ENCODE measurements at regions not wholly inside any gene's neighbourhood (a gene's known extent, or its start where the extent isn't known, plus 50 kb on each side); places are given as distances from the start of the nearest gene placed in this dataset.

GRCh38 chr1:30264672-30265025 is 458.7 kb downstream of the MATN1 start:
- H4K20me1 ChIP-seq (ENCODE audit: insufficient read depth) = no peaks in the 10 kb centered on the region
- no peaks in the 10 kb centered on the region for H3K27me3 ChIP-seq (ENCODE audit: insufficient read depth, low read depth, low read length)
- H2AFZ ChIP-seq (ENCODE audit: low read depth, low read length) = no peak overlapping the region
- no peak overlapping the region for H3K4me2 ChIP-seq (ENCODE audit: low read length)
- no peak overlapping the region for H3K4me3 ChIP-seq (ENCODE audit: low read length)
- H3K9ac ChIP-seq (ENCODE audit: low read length) = no peak overlapping the region
- no peaks in the 10 kb centered on the region for H3K79me2 ChIP-seq (replicated peaks; ENCODE audit: insufficient read depth, low read length)
- no peaks in the 10 kb centered on the region for H3F3A ChIP-seq (ENCODE audit: insufficient read depth, low read length, poor library complexity, severe bottlenecking)
- no peaks in the 10 kb centered on the region for H3K9me3 ChIP-seq (ENCODE audit: low read length)
- no peak for TF ChIP-seq REST (IDR thresholded peaks at IDR 0.05; ENCODE audit: borderline replicate concordance)
- no peak for TF ChIP-seq POLR2AphosphoS5 (IDR thresholded peaks at IDR 0.05)
- TF ChIP-seq EZH2 (IDR thresholded peaks at IDR 0.05; ENCODE audit: borderline replicate concordance, insufficient read depth, low read length, poor library complexity, severe bottlenecking) = no peak
- TF ChIP-seq CTCF (IDR thresholded peaks at IDR 0.05; ENCODE audit: poor library complexity, severe bottlenecking) = no peak
- TF ChIP-seq MXI1 (conservative IDR thresholded peaks at IDR 0.05; ENCODE audit: poor library complexity, severe bottlenecking) = no peak
- no peak for TF ChIP-seq SMC3 (conservative IDR thresholded peaks at IDR 0.05; ENCODE audit: poor library complexity)
- TF ChIP-seq RAD21 (conservative IDR thresholded peaks at IDR 0.05) = no peak
- no peak for TF ChIP-seq TAF1 (IDR thresholded peaks at IDR 0.05; ENCODE audit: low read depth)
- TF ChIP-seq EP300 (conservative IDR thresholded peaks at IDR 0.05; ENCODE audit: poor library complexity, severe bottlenecking) = no peak
- H3K27ac ChIP-seq (ENCODE audit: low read length) = no peak overlapping the region
- no peaks in the 10 kb centered on the region for H3K9me2 ChIP-seq (ENCODE audit: insufficient read depth, low read length)
- H3K36me3 ChIP-seq (ENCODE audit: insufficient read depth, low read length) = no peaks in the 10 kb centered on the region

DNA sequence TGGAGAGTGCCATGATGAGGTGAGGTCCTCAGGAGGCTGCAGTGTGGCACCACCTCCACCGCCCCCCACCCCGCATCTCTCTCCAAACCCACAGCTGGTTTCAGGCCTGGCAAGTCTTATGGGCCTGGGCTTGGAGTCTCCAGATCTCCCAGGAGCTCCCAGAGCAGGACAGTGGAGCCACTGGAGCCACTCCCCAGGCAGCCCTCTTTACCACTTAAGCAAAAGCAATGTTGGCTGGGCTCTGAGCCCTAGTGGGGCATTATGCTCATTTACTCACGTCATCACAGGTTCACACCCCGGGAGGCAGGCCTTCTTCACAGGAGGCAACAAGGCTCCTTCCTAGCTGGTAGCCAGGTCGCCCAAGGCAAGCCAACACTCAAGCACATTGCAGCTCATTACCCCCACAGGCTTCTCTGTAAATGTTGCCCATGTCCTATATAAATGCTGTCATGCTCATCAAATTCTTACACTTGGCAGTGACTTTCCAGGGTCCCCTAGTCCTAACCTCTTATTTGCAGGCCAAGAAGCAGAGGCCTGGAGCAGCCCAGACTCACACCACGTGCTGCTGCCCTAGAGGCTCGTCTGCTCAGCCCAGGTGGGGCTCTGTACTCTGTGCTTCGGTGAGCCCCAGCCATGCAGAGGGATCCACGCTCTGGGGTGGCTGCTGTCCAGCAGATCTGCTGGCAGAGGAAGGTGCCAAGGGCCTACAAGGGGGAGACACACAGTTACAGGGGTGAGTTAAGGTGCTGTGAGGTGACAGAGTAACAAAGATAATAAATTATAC is 459.3 kb downstream of the MATN1 start:
- no peaks in the 10 kb centered on the region for H3K27me3 ChIP-seq (ENCODE audit: insufficient read depth, low read depth, low read length)
- H3K79me2 ChIP-seq (replicated peaks; ENCODE audit: insufficient read depth, low read length) = no peaks in the 10 kb centered on the region
- H3K9ac ChIP-seq (ENCODE audit: low read length) = no peak overlapping the region
- no peak overlapping the region for H3K4me3 ChIP-seq (ENCODE audit: low read length)
- H4K20me1 ChIP-seq (ENCODE audit: insufficient read depth) = no peaks in the 10 kb centered on the region
- no peak for TF ChIP-seq EP300 (conservative IDR thresholded peaks at IDR 0.05; ENCODE audit: poor library complexity, severe bottlenecking)
- no peak for TF ChIP-seq EZH2 (IDR thresholded peaks at IDR 0.05; ENCODE audit: borderline replicate concordance, insufficient read depth, low read length, poor library complexity, severe bottlenecking)
- no peaks in the 10 kb centered on the region for H3K9me3 ChIP-seq (ENCODE audit: low read length)
- H3F3A ChIP-seq (ENCODE audit: insufficient read depth, low read length, poor library complexity, severe bottlenecking) = no peaks in the 10 kb centered on the region
- no peak overlapping the region for H3K27ac ChIP-seq (ENCODE audit: low read length)
- H3K36me3 ChIP-seq (ENCODE audit: insufficient read depth, low read length) = no peaks in the 10 kb centered on the region
- H3K9me2 ChIP-seq (ENCODE audit: insufficient read depth, low read length) = no peaks in the 10 kb centered on the region
- no peak overlapping the region for H2AFZ ChIP-seq (ENCODE audit: low read depth, low read length)
- no peak overlapping the region for H3K4me2 ChIP-seq (ENCODE audit: low read length)

Measured in neural cell (in vitro differentiated cells).